Stimulated activated naive CD4-positive, alpha-beta T cell treated with Interleukin-2 at 50 U/mL for 16 hours (primary cell): ENCODE measurements at regions not wholly inside any gene's neighbourhood (a gene's known extent, or its start where the extent isn't known, plus 50 kb on each side); places are given as distances from the start of the nearest gene placed in this dataset.
"Not testable (repeated sequence)": the region's sequence is repeated elsewhere in the genome, so short reads cannot be mapped to it uniquely, and the experiment has no call there.

Experiments
- DNase-seq: peaks from one replicate; lab custom pipeline; 2025; lab: John Stamatoyannopoulos, UW

GRCh38 chr9:85208666-85209065 is 533.1 kb downstream of the AGTPBP1 start:
- no peak for DNase-seq

GRCh38 chr9:85204176-85204575 is 534.6 kb downstream of the NTRK2 start:
- no peak for DNase-seq

GRCh38 chr9:85202596-85202995 is 533.1 kb downstream of the NTRK2 start:
- no peak for DNase-seq

- DNase-seq, result no peak
Observed at GRCh38 chr9:85200726-85201404, 531.3 kb downstream of the NTRK2 start.

GRCh38 chr9:85199866-85200495 is 530.5 kb downstream of the NTRK2 start:
- no peak for DNase-seq

GRCh38 chr9:85192750-85193149 is 523.2 kb downstream of the NTRK2 start:
- DNase-seq, result no peak

- no peak for DNase-seq
Observed at GRCh38 chr9:85186218-85186585, 516.7 kb downstream of the NTRK2 start.

GRCh38 chr9:85185486-85186217 is 516.1 kb downstream of the NTRK2 start:
- DNase-seq, result no peak

GRCh38 chr9:85182383-85182782 is 512.9 kb downstream of the NTRK2 start:
- DNase-seq, result no peak

GRCh38 chr9:85178474-85178873 is 508.9 kb downstream of the NTRK2 start:
- DNase-seq, result no peak

- DNase-seq, result no peak
Observed at GRCh38 chr9:85173967-85174366, 504.4 kb downstream of the NTRK2 start.

GRCh38 chr9:85172001-85172978 is 502.8 kb downstream of the NTRK2 start:
- no peak for DNase-seq

GRCh38 chr9:85171163-85171562 is 501.6 kb downstream of the NTRK2 start:
- DNase-seq, result no peak

GRCh38 chr9:85168412-85168811 is 498.9 kb downstream of the NTRK2 start:
- no peak for DNase-seq

GRCh38 chr9:85167146-85167545 is 497.6 kb downstream of the NTRK2 start:
- no peak for DNase-seq

GRCh38 chr9:85163825-85164224 is 494.3 kb downstream of the NTRK2 start:
- no peak for DNase-seq

GRCh38 chr9:85163415-85163814 is 493.9 kb downstream of the NTRK2 start:
- DNase-seq, result no peak

GRCh38 chr9:85162822-85163221 is 493.3 kb downstream of the NTRK2 start:
- DNase-seq, result no peak

- DNase-seq, result not testable (repeated sequence)
Observed at GRCh38 chr9:85160944-85161343, 491.4 kb downstream of the NTRK2 start.

- DNase-seq, result no peak
Observed at GRCh38 chr9:85158512-85158911, 489.0 kb downstream of the NTRK2 start.

GRCh38 chr9:85157772-85158171 is 488.2 kb downstream of the NTRK2 start:
- DNase-seq, result no peak

- no peak for DNase-seq
Observed at GRCh38 chr9:85156652-85157051, 487.1 kb downstream of the NTRK2 start.
